ENCODE measurements at regions not wholly inside any gene's neighbourhood (a gene's known extent, or its start where the extent isn't known, plus 50 kb on each side); places are given as distances from the start of the nearest gene placed in this dataset.
"Not testable (repeated sequence)": the region's sequence is repeated elsewhere in the genome, so short reads cannot be mapped to it uniquely, and the experiment has no call there.

DNA sequence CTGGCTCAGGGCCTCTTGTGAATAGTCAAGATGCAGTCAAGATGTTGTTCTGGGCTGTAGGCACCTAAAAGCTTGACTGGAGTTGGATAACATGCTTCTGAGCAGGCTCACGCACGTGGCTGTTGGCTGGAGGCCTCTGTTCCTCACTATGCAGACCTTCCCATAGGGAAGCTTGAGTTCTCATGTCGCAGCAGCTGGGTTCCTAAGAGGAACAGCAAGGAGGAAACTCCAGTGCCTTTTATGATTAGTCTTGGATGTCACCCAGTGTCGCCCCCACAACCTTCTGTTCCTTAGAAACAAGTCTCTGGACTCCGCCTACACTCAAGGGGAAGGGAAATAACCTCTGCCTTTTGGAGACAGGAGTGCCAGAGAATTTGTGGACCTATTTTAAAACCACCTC is 210.7 kb downstream of the BCAS1 start:
- no peak for DNase-seq (ENCODE audit: low spot score)
- in situ Hi-C loops (cut with MboI; ENCODE audit: low sequenced_read_pairs, unreplicated experiment) = no loop called here
- TF ChIP-seq, protein P1, sequence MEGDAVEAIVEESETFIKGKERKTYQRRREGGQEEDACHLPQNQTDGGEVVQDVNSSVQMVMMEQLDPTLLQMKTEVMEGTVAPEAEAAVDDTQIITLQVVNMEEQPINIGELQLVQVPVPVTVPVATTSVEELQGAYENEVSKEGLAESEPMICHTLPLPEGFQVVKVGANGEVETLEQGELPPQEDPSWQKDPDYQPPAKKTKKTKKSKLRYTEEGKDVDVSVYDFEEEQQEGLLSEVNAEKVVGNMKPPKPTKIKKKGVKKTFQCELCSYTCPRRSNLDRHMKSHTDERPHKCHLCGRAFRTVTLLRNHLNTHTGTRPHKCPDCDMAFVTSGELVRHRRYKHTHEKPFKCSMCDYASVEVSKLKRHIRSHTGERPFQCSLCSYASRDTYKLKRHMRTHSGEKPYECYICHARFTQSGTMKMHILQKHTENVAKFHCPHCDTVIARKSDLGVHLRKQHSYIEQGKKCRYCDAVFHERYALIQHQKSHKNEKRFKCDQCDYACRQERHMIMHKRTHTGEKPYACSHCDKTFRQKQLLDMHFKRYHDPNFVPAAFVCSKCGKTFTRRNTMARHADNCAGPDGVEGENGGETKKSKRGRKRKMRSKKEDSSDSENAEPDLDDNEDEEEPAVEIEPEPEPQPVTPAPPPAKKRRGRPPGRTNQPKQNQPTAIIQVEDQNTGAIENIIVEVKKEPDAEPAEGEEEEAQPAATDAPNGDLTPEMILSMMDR (IDR thresholded peaks at IDR 0.05; ENCODE audit: borderline replicate concordance, control extremely low read depth, extremely low read depth, insufficient read depth, missing control alignments) = no peak

DNA sequence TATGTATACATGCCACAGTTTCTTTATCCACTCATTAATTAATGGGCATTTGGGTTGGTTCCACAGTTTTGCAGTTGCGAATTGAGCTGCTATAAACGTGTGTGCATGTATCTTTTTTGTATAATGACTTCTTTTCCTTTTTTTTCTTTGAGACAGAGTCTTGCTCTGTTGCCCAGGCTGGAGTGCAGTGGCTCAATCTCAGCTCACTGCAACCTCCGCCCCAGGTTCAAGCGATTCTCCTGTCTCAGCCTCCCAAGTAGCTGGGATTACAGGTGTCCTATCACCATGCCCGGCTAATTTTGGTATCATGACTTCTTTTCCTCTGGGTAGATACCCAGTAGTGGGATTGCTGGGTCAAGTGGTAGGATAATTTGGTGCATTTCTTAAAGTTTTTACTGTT is 211.4 kb downstream of the BCAS1 start:
- DNase-seq (ENCODE audit: low spot score); in situ Hi-C loops (cut with MboI; ENCODE audit: low sequenced_read_pairs, unreplicated experiment): not testable (repeated sequence)

DNA sequence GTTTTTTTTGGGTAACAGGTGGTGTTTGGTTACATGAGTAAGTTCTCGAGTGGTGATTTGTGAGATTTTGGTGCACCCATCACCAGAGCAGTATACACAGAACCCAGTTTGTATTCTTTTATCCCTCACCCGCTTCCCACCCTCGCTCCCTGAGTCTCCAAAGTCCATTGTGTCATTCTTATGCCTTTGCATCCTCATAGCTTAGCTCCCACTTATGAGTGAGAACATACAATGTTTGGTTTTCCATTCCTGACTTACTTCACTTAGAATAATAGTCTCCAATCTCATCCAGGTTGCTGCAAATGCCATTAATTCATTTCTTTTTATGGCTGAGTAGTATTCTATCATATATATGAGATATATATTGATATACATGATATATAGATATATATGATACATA is 211.9 kb downstream of the BCAS1 start:
- in situ Hi-C loops (cut with MboI; ENCODE audit: low sequenced_read_pairs, unreplicated experiment); DNase-seq (ENCODE audit: low spot score): not testable (repeated sequence)

DNA sequence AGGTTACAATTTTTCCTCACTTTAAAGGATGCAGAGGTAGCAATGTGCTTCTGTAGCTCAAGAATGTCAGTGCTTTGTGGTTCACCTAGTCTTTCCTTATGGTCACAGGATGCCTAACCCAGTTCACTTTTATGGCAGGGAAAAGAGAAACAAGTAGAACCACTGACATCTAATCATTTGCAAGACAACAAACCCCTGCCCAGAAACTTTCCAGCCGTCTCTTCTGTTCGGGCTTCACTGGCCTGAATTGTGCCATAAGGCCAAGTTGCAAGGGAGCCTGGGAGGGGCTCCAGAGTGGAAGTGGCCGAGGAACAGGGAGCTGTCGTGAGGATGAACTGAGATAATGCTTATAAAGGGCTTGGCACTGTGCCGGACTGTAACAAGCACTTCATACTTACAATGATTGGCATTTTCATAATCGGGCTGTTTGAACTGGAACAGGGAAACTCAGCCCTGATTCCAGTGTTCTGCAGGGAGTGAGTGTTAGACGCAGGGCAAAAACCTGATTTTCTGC is 212.6 kb downstream of the BCAS1 start:
- TF ChIP-seq, protein P1 (IDR thresholded peaks at IDR 0.05; ENCODE audit: borderline replicate concordance, control extremely low read depth, extremely low read depth, insufficient read depth, missing control alignments) = no peak
- in situ Hi-C loops (cut with MboI; ENCODE audit: low sequenced_read_pairs, unreplicated experiment) = no loop called here
- DNase-seq (ENCODE audit: low spot score) = no peak

DNA sequence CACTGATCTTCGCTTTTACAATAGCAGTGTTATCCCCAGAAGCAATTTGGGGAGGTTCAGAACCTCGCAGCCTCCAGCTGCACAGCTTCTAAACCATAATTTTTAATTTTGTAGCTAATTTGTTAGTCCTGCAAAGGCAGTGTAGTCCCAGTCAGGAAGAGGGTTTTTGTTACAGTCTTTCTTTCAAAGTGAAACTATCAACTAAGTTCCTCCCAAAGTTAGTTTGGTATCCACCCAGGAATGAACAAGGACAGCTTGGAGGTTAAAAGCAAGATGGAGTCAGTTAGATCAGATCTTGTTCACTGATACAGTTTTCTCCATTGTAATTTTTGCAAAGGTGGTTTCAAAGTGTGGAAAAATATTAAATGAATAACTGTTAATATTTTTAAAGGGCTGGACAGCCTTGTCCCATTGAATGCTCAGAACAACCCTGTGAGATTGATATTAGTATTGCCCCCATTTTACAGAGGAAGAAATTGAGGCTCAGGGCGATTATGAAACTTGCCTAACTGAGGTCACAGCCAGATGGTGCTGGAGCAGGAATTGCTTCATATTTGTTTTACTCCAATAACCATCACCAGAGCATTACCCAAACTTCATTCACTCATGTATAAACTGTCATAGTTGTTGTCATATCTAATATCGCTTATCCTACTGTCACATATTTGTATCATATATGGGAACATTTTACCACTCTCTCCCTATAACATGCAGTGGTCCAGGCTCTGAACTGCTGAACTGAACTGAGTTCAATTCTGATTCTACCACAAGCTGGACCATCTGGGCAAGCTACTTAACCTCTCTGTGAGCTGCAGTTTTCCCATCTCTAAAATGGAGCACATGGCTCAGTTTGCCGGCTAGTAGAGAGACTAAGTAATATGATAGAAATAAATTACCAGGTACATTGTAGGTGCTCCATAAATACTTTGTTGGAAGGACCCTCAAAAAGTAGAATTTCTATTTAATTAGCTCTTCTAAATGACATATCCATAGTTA is 213.8 kb downstream of the BCAS1 start:
- TF ChIP-seq, protein P1 (IDR thresholded peaks at IDR 0.05; ENCODE audit: borderline replicate concordance, control extremely low read depth, extremely low read depth, insufficient read depth, missing control alignments) = no peak
- no peak for DNase-seq (ENCODE audit: low spot score)
- in situ Hi-C loops (cut with MboI; ENCODE audit: low sequenced_read_pairs, unreplicated experiment) = no loop called here

DNA sequence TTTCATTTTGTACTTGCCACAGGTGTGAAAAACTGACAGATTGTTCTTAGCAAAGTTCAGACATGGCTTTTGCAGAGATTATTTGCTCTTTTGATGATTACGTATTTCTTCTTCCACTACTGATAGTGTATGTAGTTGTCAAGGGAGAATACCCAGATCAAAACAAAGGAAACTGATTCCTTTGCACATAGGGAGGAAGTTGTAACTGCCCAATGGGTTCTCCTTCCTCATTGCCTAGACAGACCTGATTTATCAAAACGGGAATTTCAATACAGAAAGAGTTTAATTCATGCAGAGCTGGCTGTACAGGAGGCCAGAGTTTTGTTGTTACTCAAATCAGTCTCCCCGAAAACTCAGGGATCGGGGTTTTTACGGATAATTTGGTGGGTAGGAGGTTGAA is 214.7 kb downstream of the BCAS1 start:
- TF ChIP-seq, protein P1 (IDR thresholded peaks at IDR 0.05; ENCODE audit: borderline replicate concordance, control extremely low read depth, extremely low read depth, insufficient read depth, missing control alignments) = no peak
- in situ Hi-C loops (cut with MboI; ENCODE audit: low sequenced_read_pairs, unreplicated experiment) = no loop called here
- DNase-seq (ENCODE audit: low spot score) = no peak

DNA sequence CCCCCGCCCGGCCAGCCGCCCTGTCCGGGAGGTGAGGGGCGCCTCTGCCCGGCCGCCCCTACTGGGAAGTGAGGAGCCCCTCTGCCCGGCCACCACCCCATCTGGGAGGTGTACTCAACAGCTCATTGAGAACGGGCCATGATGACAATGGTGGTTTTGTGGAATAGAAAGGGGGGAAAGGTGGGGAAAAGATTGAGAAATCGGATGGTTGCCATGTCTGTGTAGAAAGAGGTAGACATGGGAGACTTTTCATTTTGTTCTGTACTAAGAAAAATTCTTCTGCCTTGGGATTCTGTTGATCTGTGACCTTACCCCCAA is 215.8 kb downstream of the BCAS1 start:
- in situ Hi-C loops (cut with MboI; ENCODE audit: low sequenced_read_pairs, unreplicated experiment); DNase-seq (ENCODE audit: low spot score): not testable (repeated sequence)

DNA sequence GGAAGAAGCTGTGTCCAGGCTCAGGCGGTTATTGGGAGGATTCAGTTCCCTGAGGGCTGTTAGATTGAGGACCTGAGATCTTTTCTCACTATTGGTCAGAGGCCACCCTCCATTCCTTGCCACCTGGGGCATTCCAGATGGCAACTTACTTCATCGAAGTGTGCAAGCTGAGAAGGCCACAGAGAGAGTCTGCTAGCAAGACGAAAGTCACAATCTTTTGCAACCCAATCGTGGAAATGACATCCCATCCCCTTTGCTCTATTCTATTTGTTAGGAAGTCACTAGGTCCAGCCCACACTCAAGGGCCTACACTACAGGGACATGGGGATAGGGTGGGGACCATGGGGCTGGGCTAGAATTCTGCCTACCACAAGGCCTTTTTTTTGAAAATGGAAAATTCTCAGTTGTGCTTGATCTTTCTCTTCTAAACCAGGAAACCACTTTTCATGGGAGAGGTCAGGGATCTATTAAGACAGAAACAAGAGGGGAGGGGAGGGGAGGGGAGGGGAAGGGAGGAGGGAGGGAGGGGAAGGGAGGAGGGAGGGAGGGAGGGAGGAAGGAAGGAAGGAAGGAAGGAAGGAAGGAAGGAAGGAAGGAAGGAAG is 217.2 kb downstream of the BCAS1 start:
- in situ Hi-C loops (cut with MboI; ENCODE audit: low sequenced_read_pairs, unreplicated experiment) = no loop called here
- DNase-seq (ENCODE audit: low spot score) = no peak
- TF ChIP-seq, protein P1 (IDR thresholded peaks at IDR 0.05; ENCODE audit: borderline replicate concordance, control extremely low read depth, extremely low read depth, insufficient read depth, missing control alignments) = no peak
